HL-60 (cell line): ENCODE measurements at regions not wholly inside any gene's neighbourhood (a gene's known extent, or its start where the extent isn't known, plus 50 kb on each side); places are given as distances from the start of the nearest gene placed in this dataset.

Experiments
- CTCF ChIP-seq: IDR thresholded peaks from one replicate; pipeline ENCODE4 v1.5.1; 2011; ENCODE audit warnings: low read length, control low read depth, inconsistent platforms; ENCODE audit not compliant: insufficient read depth
- SPI1 ChIP-seq: IDR thresholded peaks from 2 replicates; pipeline ENCODE4 v1.6.1; 2012; ENCODE audit warnings: low read depth, mild to moderate bottlenecking, borderline replicate concordance

GRCh38 chr21:27365394-27365793 is 398.5 kb upstream of the ADAMTS5 start:
- TF ChIP-seq CTCF, result no peak
- no peak for TF ChIP-seq SPI1
